ENCODE measurements at regions not wholly inside any gene's neighbourhood (a gene's known extent, or its start where the extent isn't known, plus 50 kb on each side); places are given as distances from the start of the nearest gene placed in this dataset.

DNA sequence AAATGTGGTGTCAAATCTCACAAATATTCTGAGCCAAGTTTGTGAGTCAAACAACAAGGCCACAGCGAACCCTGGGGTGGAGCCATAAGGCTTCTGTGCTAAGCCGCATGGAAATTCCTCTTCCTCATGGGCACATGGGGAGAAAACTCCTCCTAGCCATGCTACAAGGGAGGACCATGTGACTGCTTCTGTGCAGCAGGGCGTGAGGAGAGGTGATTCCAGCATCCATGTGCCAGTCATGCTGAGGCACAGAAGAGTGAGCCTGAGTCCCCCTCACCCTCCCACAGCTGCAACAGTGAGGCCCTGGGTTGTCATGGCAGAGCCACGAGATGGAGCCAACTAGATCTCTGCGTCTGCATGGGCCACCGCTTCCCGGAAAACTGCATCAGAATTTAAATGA is 488.8 kb upstream of the RAB6C start:
- TF ChIP-seq, protein P1, sequence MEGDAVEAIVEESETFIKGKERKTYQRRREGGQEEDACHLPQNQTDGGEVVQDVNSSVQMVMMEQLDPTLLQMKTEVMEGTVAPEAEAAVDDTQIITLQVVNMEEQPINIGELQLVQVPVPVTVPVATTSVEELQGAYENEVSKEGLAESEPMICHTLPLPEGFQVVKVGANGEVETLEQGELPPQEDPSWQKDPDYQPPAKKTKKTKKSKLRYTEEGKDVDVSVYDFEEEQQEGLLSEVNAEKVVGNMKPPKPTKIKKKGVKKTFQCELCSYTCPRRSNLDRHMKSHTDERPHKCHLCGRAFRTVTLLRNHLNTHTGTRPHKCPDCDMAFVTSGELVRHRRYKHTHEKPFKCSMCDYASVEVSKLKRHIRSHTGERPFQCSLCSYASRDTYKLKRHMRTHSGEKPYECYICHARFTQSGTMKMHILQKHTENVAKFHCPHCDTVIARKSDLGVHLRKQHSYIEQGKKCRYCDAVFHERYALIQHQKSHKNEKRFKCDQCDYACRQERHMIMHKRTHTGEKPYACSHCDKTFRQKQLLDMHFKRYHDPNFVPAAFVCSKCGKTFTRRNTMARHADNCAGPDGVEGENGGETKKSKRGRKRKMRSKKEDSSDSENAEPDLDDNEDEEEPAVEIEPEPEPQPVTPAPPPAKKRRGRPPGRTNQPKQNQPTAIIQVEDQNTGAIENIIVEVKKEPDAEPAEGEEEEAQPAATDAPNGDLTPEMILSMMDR (IDR thresholded peaks at IDR 0.05; ENCODE audit: extremely low read depth in 1 of 2, insufficient read depth in 1 of 2, low read depth in 1 of 2, low read length in 2 of 2) = no peak
- TF ChIP-seq POLR2A (IDR thresholded peaks at IDR 0.05; ENCODE audit: low read depth, low read length) (no peak), EZH2 (IDR thresholded peaks at IDR 0.05; ENCODE audit: borderline replicate concordance, low read depth, low read length, severe bottlenecking) (no peak)
